SH-SY5Y (cell line): ENCODE measurements at regions not wholly inside any gene's neighbourhood (a gene's known extent, or its start where the extent isn't known, plus 50 kb on each side); places are given as distances from the start of the nearest gene placed in this dataset.

ENCODE experiments used
- GATA2 ChIP-seq: IDR thresholded peaks from 2 replicates; pipeline ENCODE4 v1.6.1; 2011; ENCODE audit warnings: mild to moderate bottlenecking, low read depth, low read length
- GATA3 ChIP-seq: IDR thresholded peaks from 2 replicates; pipeline ENCODE4 v1.6.1; 2011; ENCODE audit warnings: low read depth, mild to moderate bottlenecking, low read length, moderate library complexity

GRCh38 chr3:161598639-161599038, 102.0 kb downstream of the OTOL1 start:
- TF ChIP-seq GATA2 (no peak), GATA3 (no peak)
